Fibroblast of lung (primary cell): ENCODE measurements at regions not wholly inside any gene's neighbourhood (a gene's known extent, or its start where the extent isn't known, plus 50 kb on each side); places are given as distances from the start of the nearest gene placed in this dataset.

ENCODE experiments used
- DNase-seq, 2 donors: peaks; one replicate each; pipeline versions ENCODE4 v3.0.0 to v3.0.0-alpha.2; 2010; ENCODE audit warnings: low read depth in 2 of 2
- H2AFZ ChIP-seq: 2 replicates; pipeline ENCODE4 v1.5.1; 2012; ENCODE audit warnings: low read length, control low read depth, inconsistent platforms
- H3K27ac ChIP-seq: 2 replicates; pipeline ENCODE4 v1.5.1; 2011; ENCODE audit warnings: low read length, control low read depth; ENCODE audit not compliant: insufficient read depth
- H3K27me3 ChIP-seq: 2 replicates; pipeline ENCODE4 v1.5.1; 2011; ENCODE audit warnings: mild to moderate bottlenecking, low read length; ENCODE audit not compliant: control insufficient read depth, insufficient read depth
- H3K36me3 ChIP-seq: 2 replicates; pipeline ENCODE4 v1.5.1; 2011; ENCODE audit warnings: low read length; ENCODE audit not compliant: control insufficient read depth, insufficient read depth
- H3K4me1 ChIP-seq: 2 replicates; pipeline ENCODE4 v1.5.1; 2011; ENCODE audit warnings: low read length; ENCODE audit not compliant: control insufficient read depth, insufficient read depth; ENCODE audit errors: extremely low read depth
- H3K4me2 ChIP-seq: 2 replicates; pipeline ENCODE4 v1.5.1; 2011; ENCODE audit warnings: low read length, control low read depth; ENCODE audit not compliant: insufficient read depth; ENCODE audit errors: extremely low read depth
- H3K4me3 ChIP-seq, 4 experiments: fragments of 200-600 bp in 1 of 4; sonication (generic) in 1 of 4; replicated peaks in 1 of 4; 2 replicates each; pipeline ENCODE4 v1.5.1; 2011 to 2016; ENCODE audit warnings: low read length in 4 of 4, low read depth in 3 of 4, mild to moderate bottlenecking in 3 of 4, control low read depth in 2 of 4, inconsistent platforms in 1 of 4, mixed read lengths in 1 of 4; ENCODE audit not compliant: insufficient read depth in 1 of 4; ENCODE audit errors: control extremely low read depth in 1 of 4
- H3K79me2 ChIP-seq: 2 replicates; pipeline ENCODE4 v1.5.1; 2012; ENCODE audit warnings: mild to moderate bottlenecking, low read length, inconsistent platforms; ENCODE audit not compliant: control insufficient read depth, insufficient read depth
- H3K9ac ChIP-seq: 2 replicates; pipeline ENCODE4 v1.5.1; 2011; ENCODE audit warnings: mild to moderate bottlenecking, low read length, control low read depth; ENCODE audit not compliant: insufficient read depth
- H3K9me3 ChIP-seq: 2 replicates; pipeline ENCODE4 v1.5.1; 2012; ENCODE audit warnings: low read depth, low read length; ENCODE audit not compliant: control insufficient read depth, insufficient read depth
- H4K20me1 ChIP-seq: 2 replicates; pipeline ENCODE4 v1.5.1; 2011; ENCODE audit warnings: low read length; ENCODE audit not compliant: control insufficient read depth, insufficient read depth; ENCODE audit errors: extremely low read depth
- EZH2 ChIP-seq: IDR thresholded peaks from 2 replicates; pipeline ENCODE4 v1.5.1; 2012; ENCODE audit warnings: low read length, control low read depth, mild to moderate bottlenecking; ENCODE audit errors: missing control alignments
- TF ChIP-seq, protein P1 (sequence below), 2 donors: IDR thresholded peaks in 1 of 2; conservative IDR thresholded peaks in 1 of 2; 1 replicate in 1 of 2; 2 replicates in 1 of 2; pipeline ENCODE4 v1.5.1; 2011 to 2012; ENCODE audit warnings: low read length in 2 of 2, control low read depth in 1 of 2, inconsistent platforms in 1 of 2, low read depth in 1 of 2, mild to moderate bottlenecking in 1 of 2

GRCh38 chr2:198479065-198479464 lies 674.7 kb downstream of the PLCL1 start:
- TF ChIP-seq EZH2 = no peak
- TF ChIP-seq, protein P1, sequence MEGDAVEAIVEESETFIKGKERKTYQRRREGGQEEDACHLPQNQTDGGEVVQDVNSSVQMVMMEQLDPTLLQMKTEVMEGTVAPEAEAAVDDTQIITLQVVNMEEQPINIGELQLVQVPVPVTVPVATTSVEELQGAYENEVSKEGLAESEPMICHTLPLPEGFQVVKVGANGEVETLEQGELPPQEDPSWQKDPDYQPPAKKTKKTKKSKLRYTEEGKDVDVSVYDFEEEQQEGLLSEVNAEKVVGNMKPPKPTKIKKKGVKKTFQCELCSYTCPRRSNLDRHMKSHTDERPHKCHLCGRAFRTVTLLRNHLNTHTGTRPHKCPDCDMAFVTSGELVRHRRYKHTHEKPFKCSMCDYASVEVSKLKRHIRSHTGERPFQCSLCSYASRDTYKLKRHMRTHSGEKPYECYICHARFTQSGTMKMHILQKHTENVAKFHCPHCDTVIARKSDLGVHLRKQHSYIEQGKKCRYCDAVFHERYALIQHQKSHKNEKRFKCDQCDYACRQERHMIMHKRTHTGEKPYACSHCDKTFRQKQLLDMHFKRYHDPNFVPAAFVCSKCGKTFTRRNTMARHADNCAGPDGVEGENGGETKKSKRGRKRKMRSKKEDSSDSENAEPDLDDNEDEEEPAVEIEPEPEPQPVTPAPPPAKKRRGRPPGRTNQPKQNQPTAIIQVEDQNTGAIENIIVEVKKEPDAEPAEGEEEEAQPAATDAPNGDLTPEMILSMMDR (conservative IDR thresholded peaks at IDR 0.05 in 1 of 2, IDR thresholded peaks at IDR 0.05 in 1 of 2; ENCODE audit: low read depth in 1 of 2, low read length in 2 of 2) = no peak
- Histone ChIP-seq H3K4me1 (no peaks in the 10 kb centered on the region), H3K36me3 (no peaks in the 10 kb centered on the region), H2AFZ (no peak overlapping the region), H3K4me3 (no peak overlapping the region), H3K79me2 (no peaks in the 10 kb centered on the region), H3K9me3 (no peaks in the 10 kb centered on the region), H3K4me2 (no peak overlapping the region), H4K20me1 (no peaks in the 10 kb centered on the region), H3K27me3 (no peaks in the 10 kb centered on the region), H3K9ac (no peak overlapping the region), H3K27ac (no peak overlapping the region)
- no peak for DNase-seq

- Histone ChIP-seq H4K20me1 (no peaks in the 10 kb centered on the region), H3K27me3 (no peaks in the 10 kb centered on the region), H2AFZ (no peak overlapping the region), H3K4me1 (no peaks in the 10 kb centered on the region), H3K9me3 (no peaks in the 10 kb centered on the region), H3K9ac (no peak overlapping the region), H3K27ac (no peak overlapping the region), H3K4me2 (no peak overlapping the region), H3K79me2 (no peaks in the 10 kb centered on the region), H3K36me3 (no peaks in the 10 kb centered on the region), H3K4me3 (no peak overlapping the region)
- DNase-seq = no peak
- TF ChIP-seq, protein P1 (conservative IDR thresholded peaks at IDR 0.05 in 1 of 2, IDR thresholded peaks at IDR 0.05 in 1 of 2; ENCODE audit: low read depth in 1 of 2, low read length in 2 of 2) = no peak
- no peak for TF ChIP-seq EZH2
Measured at GRCh38 chr2:198478361-198478760, 674.0 kb downstream of the PLCL1 start.

DNA sequence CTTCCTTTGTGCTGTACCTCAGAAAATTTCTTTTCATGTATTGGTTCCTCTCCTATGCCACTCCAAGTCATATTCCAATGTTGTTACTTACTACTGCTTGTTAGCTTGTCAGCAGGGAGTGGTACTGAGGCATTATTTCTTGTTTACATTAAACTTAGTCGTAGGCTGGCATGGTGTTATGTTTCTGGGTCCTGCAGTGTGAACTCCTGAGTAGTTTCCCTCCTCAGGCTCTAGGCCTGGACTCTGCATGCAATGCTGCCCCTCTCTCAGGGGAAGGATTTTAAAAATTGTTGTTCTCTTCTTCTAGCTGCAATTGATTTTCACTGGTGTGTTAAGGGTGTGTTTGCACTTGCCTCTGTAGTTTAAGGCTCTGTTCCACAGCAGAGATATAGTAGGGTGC lies 671.6 kb downstream of the PLCL1 start:
- H3K4me1 ChIP-seq = no peaks in the 10 kb centered on the region
- H3K79me2 ChIP-seq = no peaks in the 10 kb centered on the region
- no peaks in the 10 kb centered on the region for H3K9me3 ChIP-seq
- no peak overlapping the region for H3K9ac ChIP-seq
- TF ChIP-seq, protein P1 (conservative IDR thresholded peaks at IDR 0.05 in 1 of 2, IDR thresholded peaks at IDR 0.05 in 1 of 2; ENCODE audit: low read depth in 1 of 2, low read length in 2 of 2) = no peak
- no peaks in the 10 kb centered on the region for H4K20me1 ChIP-seq
- no peak overlapping the region for H3K4me3 ChIP-seq
- no peaks in the 10 kb centered on the region for H3K36me3 ChIP-seq
- H3K27me3 ChIP-seq = no peaks in the 10 kb centered on the region
- no peak overlapping the region for H3K4me2 ChIP-seq
- H3K27ac ChIP-seq = no peak overlapping the region
- H2AFZ ChIP-seq = no peak overlapping the region
- no peak for DNase-seq
